ENCODE measurements at regions not wholly inside any gene's neighbourhood (a gene's known extent, or its start where the extent isn't known, plus 50 kb on each side); places are given as distances from the start of the nearest gene placed in this dataset.

- H2AFZ ChIP-seq (ENCODE audit: low read length) = no peak overlapping the region
- H3F3A ChIP-seq (ENCODE audit: insufficient read depth, low read length) = no peaks in the 10 kb centered on the region
- H3K9ac ChIP-seq (ENCODE audit: low read length) = no peak overlapping the region
- H3K9me2 ChIP-seq (replicated peaks; ENCODE audit: insufficient read depth, low read length) = no peaks in the 10 kb centered on the region
- no peaks in the 10 kb centered on the region for H3K27me3 ChIP-seq (replicated peaks; ENCODE audit: insufficient read depth, low read length)
- H4K20me1 ChIP-seq (ENCODE audit: insufficient read depth, low read length) = no peaks in the 10 kb centered on the region
- no peak for DNase-seq
- no peak overlapping the region for H3K4me2 ChIP-seq (ENCODE audit: low read depth, low read length)
- TF ChIP-seq CTCF (IDR thresholded peaks at IDR 0.05; ENCODE audit: low read length) (no peak), EZH2phosphoT487 (IDR thresholded peaks at IDR 0.05; ENCODE audit: low read length) (no peak)
- H3K36me3 ChIP-seq (replicated peaks; ENCODE audit: insufficient read depth, low read length) = no peaks in the 10 kb centered on the region
- no peaks in the 10 kb centered on the region for H3K79me2 ChIP-seq (ENCODE audit: low read length)
- H3K27ac ChIP-seq (ENCODE audit: low read length) = no peak overlapping the region
- no peaks in the 10 kb centered on the region for H3K9me3 ChIP-seq (replicated peaks; ENCODE audit: insufficient read depth, low read length)
- H3K4me3 ChIP-seq (ENCODE audit: low read length) = no peak overlapping the region
- no peaks in the 10 kb centered on the region for H3K4me1 ChIP-seq (ENCODE audit: low read length)
Observed at GRCh38 chr12:13882176-13882575, 99.2 kb downstream of the GRIN2B start.

GRCh38 chr12:13880613-13881012 is 100.8 kb downstream of the GRIN2B start:
- Histone ChIP-seq H3K9me2 (replicated peaks; ENCODE audit: insufficient read depth, low read length) (no peaks in the 10 kb centered on the region), H3K79me2 (ENCODE audit: low read length) (no peaks in the 10 kb centered on the region), H3K27ac (ENCODE audit: low read length) (no peak overlapping the region), H3K4me2 (ENCODE audit: low read depth, low read length) (no peak overlapping the region), H3K4me1 (ENCODE audit: low read length) (no peaks in the 10 kb centered on the region), H3K36me3 (replicated peaks; ENCODE audit: insufficient read depth, low read length) (no peaks in the 10 kb centered on the region), H3K4me3 (ENCODE audit: low read length) (no peak overlapping the region), H2AFZ (ENCODE audit: low read length) (no peak overlapping the region), H4K20me1 (ENCODE audit: insufficient read depth, low read length) (no peaks in the 10 kb centered on the region), H3K9me3 (replicated peaks; ENCODE audit: insufficient read depth, low read length) (no peaks in the 10 kb centered on the region), H3F3A (ENCODE audit: insufficient read depth, low read length) (no peaks in the 10 kb centered on the region), H3K9ac (ENCODE audit: low read length) (no peak overlapping the region), H3K27me3 (replicated peaks; ENCODE audit: insufficient read depth, low read length) (no peaks in the 10 kb centered on the region)
- no peak for DNase-seq
- TF ChIP-seq CTCF (IDR thresholded peaks at IDR 0.05; ENCODE audit: low read length) (no peak), EZH2 (optimal IDR thresholded peaks at IDR 0.05; ENCODE audit: low read depth, low read length) (no peak)

GRCh38 chr12:13875744-13876143 is 105.7 kb downstream of the GRIN2B start:
- Histone ChIP-seq H3K9me2 (replicated peaks; ENCODE audit: insufficient read depth, low read length) (no peaks in the 10 kb centered on the region), H3K4me1 (ENCODE audit: low read length) (no peaks in the 10 kb centered on the region), H4K20me1 (ENCODE audit: insufficient read depth, low read length) (no peaks in the 10 kb centered on the region), H3K27me3 (replicated peaks; ENCODE audit: insufficient read depth, low read length) (no peaks in the 10 kb centered on the region), H2AFZ (ENCODE audit: low read length) (no peak overlapping the region), H3K79me2 (ENCODE audit: low read length) (no peaks in the 10 kb centered on the region), H3K27ac (ENCODE audit: low read length) (no peak overlapping the region), H3K4me2 (ENCODE audit: low read depth, low read length) (no peak overlapping the region), H3K9me3 (replicated peaks; ENCODE audit: insufficient read depth, low read length) (no peaks in the 10 kb centered on the region), H3K4me3 (ENCODE audit: low read length) (no peak overlapping the region), H3K36me3 (replicated peaks; ENCODE audit: insufficient read depth, low read length) (no peaks in the 10 kb centered on the region), H3F3A (ENCODE audit: insufficient read depth, low read length) (no peaks in the 10 kb centered on the region), H3K9ac (ENCODE audit: low read length) (no peak overlapping the region)
- DNase-seq = no peak
- TF ChIP-seq CTCF (IDR thresholded peaks at IDR 0.05; ENCODE audit: low read length) = no peak
- TF ChIP-seq EZH2 (optimal IDR thresholded peaks at IDR 0.05; ENCODE audit: low read depth, low read length) = no peak
- TF ChIP-seq EZH2phosphoT487 (IDR thresholded peaks at IDR 0.05; ENCODE audit: low read length) = no peak

GRCh38 chr12:13870255-13870654 is 111.1 kb downstream of the GRIN2B start:
- no peaks in the 10 kb centered on the region for H3K27me3 ChIP-seq (replicated peaks; ENCODE audit: insufficient read depth, low read length)
- H3K9me2 ChIP-seq (replicated peaks; ENCODE audit: insufficient read depth, low read length) = no peaks in the 10 kb centered on the region
- no peaks in the 10 kb centered on the region for H3F3A ChIP-seq (ENCODE audit: insufficient read depth, low read length)
- no peak for DNase-seq
- H3K79me2 ChIP-seq (ENCODE audit: low read length) = no peaks in the 10 kb centered on the region
- TF ChIP-seq EZH2phosphoT487 (IDR thresholded peaks at IDR 0.05; ENCODE audit: low read length) (no peak), EZH2 (optimal IDR thresholded peaks at IDR 0.05; ENCODE audit: low read depth, low read length) (no peak), CTCF (IDR thresholded peaks at IDR 0.05; ENCODE audit: low read length) (no peak)
- H3K4me3 ChIP-seq (ENCODE audit: low read length) = no peak overlapping the region
- H3K27ac ChIP-seq (ENCODE audit: low read length) = no peak overlapping the region
- H3K4me2 ChIP-seq (ENCODE audit: low read depth, low read length) = no peak overlapping the region
- no peaks in the 10 kb centered on the region for H3K4me1 ChIP-seq (ENCODE audit: low read length)
- no peak overlapping the region for H3K9ac ChIP-seq (ENCODE audit: low read length)
- no peaks in the 10 kb centered on the region for H3K9me3 ChIP-seq (replicated peaks; ENCODE audit: insufficient read depth, low read length)
- H2AFZ ChIP-seq (ENCODE audit: low read length) = no peak overlapping the region
- no peaks in the 10 kb centered on the region for H3K36me3 ChIP-seq (replicated peaks; ENCODE audit: insufficient read depth, low read length)
- no peaks in the 10 kb centered on the region for H4K20me1 ChIP-seq (ENCODE audit: insufficient read depth, low read length)

All from MM.1S (cell line).